Erythroblast (primary cell): ENCODE measurements at regions not wholly inside any gene's neighbourhood (a gene's known extent, or its start where the extent isn't known, plus 50 kb on each side); places are given as distances from the start of the nearest gene placed in this dataset.

ENCODE experiments used
- GATA1 ChIP-seq: IDR thresholded peaks from 2 replicates; pipeline ENCODE4 v1.6.1; 2011; ENCODE audit warnings: low read depth, mild to moderate bottlenecking, control low read depth, low read length, moderate library complexity
- POLR2A ChIP-seq: IDR thresholded peaks from 2 replicates; pipeline ENCODE4 v1.6.1; 2011; ENCODE audit warnings: mild to moderate bottlenecking, low read length

- TF ChIP-seq POLR2A = no peak
- TF ChIP-seq GATA1 = no peak
Observed at GRCh38 chr13:111978546-111978945, 88.4 kb upstream of the SOX1 start.
